ENCODE measurements at regions not wholly inside any gene's neighbourhood (a gene's known extent, or its start where the extent isn't known, plus 50 kb on each side); places are given as distances from the start of the nearest gene placed in this dataset.

DNA sequence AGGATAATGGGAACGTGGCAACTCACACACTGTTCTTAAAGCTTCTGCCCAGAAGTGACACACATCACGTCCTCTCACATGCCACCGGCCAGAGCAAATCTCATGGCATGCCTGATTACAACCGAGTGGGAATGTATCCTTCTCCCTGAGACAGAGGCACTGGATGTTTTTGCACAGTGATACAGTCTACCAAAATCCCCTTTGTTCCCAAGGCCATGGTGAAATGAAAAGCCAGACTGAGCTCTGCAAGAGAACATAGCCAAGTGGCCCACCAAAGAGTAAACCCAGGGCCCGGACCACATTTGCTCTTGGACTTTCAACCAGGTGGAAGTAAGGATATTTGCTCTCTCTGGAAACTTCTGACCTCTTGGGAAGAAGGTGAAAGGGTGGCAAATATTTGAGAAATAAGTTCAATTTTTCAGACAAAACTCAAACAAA is 186.2 kb upstream of the STT3B start:
- Histone ChIP-seq H3K4me3 (no peak overlapping the region), H3K4me1 (no peaks in the 10 kb centered on the region), H3K27me3 (no peaks in the 10 kb centered on the region), H3K27ac (no peak overlapping the region), H3K36me3 (no peaks in the 10 kb centered on the region), H3K9me3 (no peaks in the 10 kb centered on the region)
- intact Hi-C loops (cut with DNase I; ENCODE audit: low total_unique reads): no loop called here
- TF ChIP-seq, protein P1, sequence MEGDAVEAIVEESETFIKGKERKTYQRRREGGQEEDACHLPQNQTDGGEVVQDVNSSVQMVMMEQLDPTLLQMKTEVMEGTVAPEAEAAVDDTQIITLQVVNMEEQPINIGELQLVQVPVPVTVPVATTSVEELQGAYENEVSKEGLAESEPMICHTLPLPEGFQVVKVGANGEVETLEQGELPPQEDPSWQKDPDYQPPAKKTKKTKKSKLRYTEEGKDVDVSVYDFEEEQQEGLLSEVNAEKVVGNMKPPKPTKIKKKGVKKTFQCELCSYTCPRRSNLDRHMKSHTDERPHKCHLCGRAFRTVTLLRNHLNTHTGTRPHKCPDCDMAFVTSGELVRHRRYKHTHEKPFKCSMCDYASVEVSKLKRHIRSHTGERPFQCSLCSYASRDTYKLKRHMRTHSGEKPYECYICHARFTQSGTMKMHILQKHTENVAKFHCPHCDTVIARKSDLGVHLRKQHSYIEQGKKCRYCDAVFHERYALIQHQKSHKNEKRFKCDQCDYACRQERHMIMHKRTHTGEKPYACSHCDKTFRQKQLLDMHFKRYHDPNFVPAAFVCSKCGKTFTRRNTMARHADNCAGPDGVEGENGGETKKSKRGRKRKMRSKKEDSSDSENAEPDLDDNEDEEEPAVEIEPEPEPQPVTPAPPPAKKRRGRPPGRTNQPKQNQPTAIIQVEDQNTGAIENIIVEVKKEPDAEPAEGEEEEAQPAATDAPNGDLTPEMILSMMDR (IDR thresholded peaks at IDR 0.05): no peak
- no peak for DNase-seq

GRCh38 chr3:31349001-31349748 is 183.6 kb upstream of the STT3B start:
- DNase-seq: no peak
- TF ChIP-seq, protein P1 (IDR thresholded peaks at IDR 0.05): no peak
- Histone ChIP-seq H3K27ac (no peak overlapping the region), H3K4me3 (no peak overlapping the region), H3K4me1 (no peaks in the 10 kb centered on the region), H3K36me3 (no peaks in the 10 kb centered on the region), H3K27me3 (no peaks in the 10 kb centered on the region), H3K9me3 (no peaks in the 10 kb centered on the region)
- intact Hi-C loops (cut with DNase I; ENCODE audit: low total_unique reads): no loop called here

GRCh38 chr3:31350307-31350706 is 182.4 kb upstream of the STT3B start:
- Histone ChIP-seq H3K4me3 (no peak overlapping the region), H3K27me3 (no peaks in the 10 kb centered on the region), H3K36me3 (no peaks in the 10 kb centered on the region), H3K4me1 (no peaks in the 10 kb centered on the region), H3K9me3 (no peaks in the 10 kb centered on the region), H3K27ac (no peak overlapping the region)
- TF ChIP-seq, protein P1 (IDR thresholded peaks at IDR 0.05): no peak
- DNase-seq: no peak
- intact Hi-C loops (cut with DNase I; ENCODE audit: low total_unique reads): no loop called here

GRCh38 chr3:31352331-31352730 is 180.4 kb upstream of the STT3B start:
- no peaks in the 10 kb centered on the region for H3K36me3 ChIP-seq
- H3K27me3 ChIP-seq: no peaks in the 10 kb centered on the region
- H3K9me3 ChIP-seq: no peaks in the 10 kb centered on the region
- intact Hi-C loops (cut with DNase I; ENCODE audit: low total_unique reads): no loop called here
- H3K4me3 ChIP-seq: no peak overlapping the region
- TF ChIP-seq, protein P1 (IDR thresholded peaks at IDR 0.05): no peak
- H3K27ac ChIP-seq: no peak overlapping the region
- H3K4me1 ChIP-seq: no peaks in the 10 kb centered on the region
- DNase-seq: no peak

- TF ChIP-seq, protein P1 (IDR thresholded peaks at IDR 0.05): no peak
- no peak for DNase-seq
- H3K27me3 ChIP-seq: no peaks in the 10 kb centered on the region
- H3K27ac ChIP-seq: no peak overlapping the region
- H3K9me3 ChIP-seq: no peaks in the 10 kb centered on the region
- no peak overlapping the region for H3K4me3 ChIP-seq
- H3K36me3 ChIP-seq: no peaks in the 10 kb centered on the region
- intact Hi-C loops (cut with DNase I; ENCODE audit: low total_unique reads): no loop called here
- H3K4me1 ChIP-seq: no peaks in the 10 kb centered on the region
Measured at GRCh38 chr3:31353166-31353565, 179.6 kb upstream of the STT3B start.
